Right lobe of liver (tissue), 4 donors: ENCODE measurements at regions not wholly inside any gene's neighbourhood (a gene's known extent, or its start where the extent isn't known, plus 50 kb on each side); places are given as distances from the start of the nearest gene placed in this dataset.

ENCODE experiments used
- CTCF ChIP-seq, 4 donors: fragments of 200-600 bp in 3 of 4; fragments of 450-650 bp in 1 of 4; IDR thresholded peaks; one replicate each; pipeline versions ENCODE4 v1.5.1 to v1.8.0; 2016 to 2022; ENCODE audit warnings: antibody characterized with exemption in 4 of 4, mild to moderate bottlenecking in 2 of 4
- POLR2A ChIP-seq: fragments of 450-650 bp; IDR thresholded peaks from one replicate; pipeline ENCODE4 v1.6.1; 2017; ENCODE audit warnings: antibody characterized with exemption, mild to moderate bottlenecking
- donor health status: DM: no; HTN: no; CAD: no.
- donor health status: DM: no; HTN: no; CAD: no.
- donor health status: DM: no; HTN: yes; CAD: no.

GRCh38 chr3:18284716-18285115 is 140.4 kb downstream of the SATB1 start:
- TF ChIP-seq CTCF (IDR thresholded peaks at IDR 0.05), result no peak
- TF ChIP-seq POLR2A, result no peak
